GM18517 (cell line): ENCODE measurements at regions not wholly inside any gene's neighbourhood (a gene's known extent, or its start where the extent isn't known, plus 50 kb on each side); places are given as distances from the start of the nearest gene placed in this dataset.

ENCODE experiments used
- ATAC-seq: cut with Tn5 transposase; IDR thresholded peaks from one replicate; pipeline ENCODE4 v1.9.1; 2021; ENCODE audit warnings: mild to moderate bottlenecking, moderate library complexity; ENCODE audit not compliant: unreplicated experiment

- ATAC-seq: no peak
Observed at GRCh38 chr18:77895250-77895649, 645.6 kb downstream of the GALR1 start.

GRCh38 chr18:77896586-77897252 is 647.1 kb downstream of the GALR1 start:
- ATAC-seq: no peak

DNA sequence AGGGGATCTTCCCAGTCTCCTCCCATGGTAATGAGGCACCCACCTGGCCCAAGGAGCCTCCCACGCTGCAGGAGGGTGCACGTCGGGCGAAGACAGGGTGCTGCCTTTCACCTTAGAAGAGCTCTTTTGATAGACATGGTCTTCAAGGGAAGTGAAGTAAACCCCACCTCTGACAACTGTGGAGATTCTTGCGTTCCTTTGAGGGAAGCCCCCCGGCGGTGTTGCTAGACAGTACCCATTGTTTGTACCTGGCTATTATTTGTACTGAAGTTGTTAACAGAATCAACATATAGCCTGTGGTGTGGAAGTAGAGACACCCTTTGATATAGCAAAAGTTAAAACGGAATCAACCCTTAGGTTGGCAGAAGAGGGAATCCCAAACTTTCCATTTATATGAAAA is 648.0 kb downstream of the GALR1 start:
- no peak for ATAC-seq

- peak; percentile 98 for ATAC-seq
Observed at GRCh38 chr18:77899972-77900754, 650.5 kb downstream of the GALR1 start.

- ATAC-seq: no peak
Observed at GRCh38 chr18:77905011-77905410, 655.4 kb downstream of the GALR1 start.

DNA sequence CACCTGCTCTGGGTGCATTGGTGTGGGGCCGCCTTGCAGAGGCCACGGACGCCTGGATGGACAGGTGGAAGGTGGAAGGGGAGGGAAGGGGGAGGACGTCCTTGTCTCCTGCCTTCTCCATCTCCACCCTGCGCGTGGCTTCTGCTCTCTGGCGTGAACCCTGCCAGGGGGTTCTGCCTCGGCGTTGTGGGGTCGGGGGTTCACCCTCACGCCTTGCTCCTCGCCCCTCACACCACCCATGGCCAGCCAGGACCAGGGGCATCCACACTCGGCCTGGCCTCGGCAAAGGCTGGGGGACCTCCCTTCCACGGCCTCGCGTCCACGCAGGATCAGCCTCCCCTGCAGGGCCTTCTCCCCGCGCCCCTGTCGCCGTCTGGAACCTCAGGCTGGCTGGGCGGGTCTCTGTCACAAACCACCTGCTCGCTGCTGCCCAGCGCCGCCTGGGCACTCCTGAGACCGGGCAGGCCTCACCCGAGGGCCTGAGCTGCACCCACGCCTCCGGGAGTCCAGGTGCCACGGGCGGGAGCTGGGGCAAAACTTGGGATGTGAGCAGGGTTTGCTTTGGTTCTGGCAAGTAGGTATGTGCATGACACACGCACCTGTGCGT is 655.9 kb downstream of the GALR1 start:
- no peak for ATAC-seq

DNA sequence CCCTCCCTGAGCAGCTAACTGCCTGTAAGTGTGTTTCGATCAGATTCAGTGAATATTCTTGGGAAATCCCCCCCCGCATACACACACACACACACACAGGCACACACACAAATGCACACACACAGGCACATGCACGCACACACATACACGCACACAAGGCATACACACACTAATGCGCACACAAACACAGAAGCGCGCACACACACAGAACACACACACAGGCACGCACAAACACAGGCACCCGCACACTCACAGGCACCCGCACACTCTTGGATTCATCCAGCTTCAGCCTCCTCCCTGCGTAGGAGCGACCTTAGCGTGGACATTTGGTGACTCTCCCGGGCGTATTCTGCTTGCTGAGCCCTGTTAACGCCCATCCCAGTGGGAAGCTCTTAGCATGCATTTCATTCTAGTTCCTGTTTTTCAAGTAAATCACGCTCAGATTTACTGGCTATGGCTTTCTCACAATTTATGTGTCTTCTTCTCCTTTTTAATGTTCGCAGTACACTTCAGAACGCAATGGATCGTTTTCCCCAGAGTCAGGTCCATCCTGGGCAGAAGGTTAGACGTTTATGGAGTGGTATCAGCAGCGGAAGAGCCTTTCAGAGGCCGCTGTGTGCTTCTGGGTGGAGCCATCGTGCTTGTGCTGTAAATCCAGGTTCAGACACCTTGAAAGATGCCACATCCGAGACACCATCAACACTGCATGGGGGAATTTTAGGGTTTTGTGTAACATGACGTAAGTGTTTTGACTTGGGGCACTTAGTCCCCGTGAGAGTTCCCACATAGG is 656.6 kb downstream of the GALR1 start:
- no peak for ATAC-seq

DNA sequence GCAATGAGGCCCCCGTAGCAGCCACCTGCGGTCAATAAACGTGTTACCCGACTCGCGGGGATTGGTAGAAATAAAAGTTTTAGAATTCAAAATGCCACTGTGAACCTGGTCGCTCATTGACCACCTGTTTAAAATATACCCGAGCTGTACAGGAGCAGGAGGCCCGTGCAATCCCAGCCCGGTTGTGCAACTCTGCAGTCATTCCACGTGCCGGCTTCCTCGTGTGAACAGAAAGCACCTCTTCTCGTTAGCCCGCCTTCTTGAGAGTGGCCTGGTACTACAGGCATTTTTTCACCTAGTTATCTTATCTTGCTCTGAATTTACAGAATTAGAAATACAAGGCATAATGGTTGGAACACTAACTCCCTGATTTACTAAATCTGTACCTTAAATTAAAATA is 660.7 kb downstream of the GALR1 start:
- ATAC-seq: no peak

DNA sequence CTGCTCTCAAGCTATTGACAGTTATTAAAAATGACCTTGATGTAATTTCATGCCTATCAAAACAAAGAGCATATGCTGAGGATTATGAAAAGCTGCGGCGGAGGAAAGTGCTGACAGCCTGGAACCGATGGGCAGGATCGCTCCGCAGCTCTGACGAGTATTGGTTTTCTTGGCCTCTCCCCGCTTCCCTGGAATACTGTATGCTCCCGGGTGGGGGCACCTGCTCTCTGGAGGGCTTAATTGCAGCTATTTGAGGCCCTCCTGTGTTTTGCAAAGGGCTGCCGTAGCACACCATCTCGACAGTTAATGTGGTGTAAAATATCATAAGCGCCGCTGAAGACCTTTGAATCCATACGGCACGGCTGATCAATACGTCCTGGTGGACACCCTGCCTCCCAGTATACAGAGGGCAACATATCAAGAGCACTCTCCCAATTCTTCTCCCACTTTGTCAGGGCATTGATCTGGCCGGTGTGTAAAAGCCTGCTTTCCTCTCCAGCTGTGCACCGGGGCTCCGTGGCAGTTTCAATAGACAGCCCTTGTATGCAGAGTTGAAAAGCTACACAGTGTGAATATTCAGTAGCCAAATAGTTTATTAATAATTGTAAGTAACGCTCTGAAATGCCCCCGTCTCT is 662.4 kb downstream of the GALR1 start:
- no peak for ATAC-seq

DNA sequence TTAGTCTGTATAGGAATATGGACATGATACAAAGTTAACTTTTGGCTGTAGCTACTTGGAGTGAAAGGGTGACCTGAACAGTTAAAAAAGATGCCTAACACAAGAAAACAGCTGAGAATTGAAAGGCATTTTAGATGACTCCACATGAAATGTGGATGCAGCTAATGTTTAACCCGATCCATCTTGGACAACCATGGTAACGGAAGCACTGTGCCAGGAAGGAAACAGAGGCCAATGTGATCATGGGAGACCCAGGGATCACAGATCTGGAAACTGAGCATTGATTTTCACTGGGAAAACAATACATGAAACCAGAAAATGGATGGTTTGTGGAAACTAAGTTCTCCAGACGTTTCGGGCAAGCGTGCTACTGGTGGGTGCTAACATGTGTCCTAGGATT is 669.1 kb downstream of the GALR1 start:
- no peak for ATAC-seq

DNA sequence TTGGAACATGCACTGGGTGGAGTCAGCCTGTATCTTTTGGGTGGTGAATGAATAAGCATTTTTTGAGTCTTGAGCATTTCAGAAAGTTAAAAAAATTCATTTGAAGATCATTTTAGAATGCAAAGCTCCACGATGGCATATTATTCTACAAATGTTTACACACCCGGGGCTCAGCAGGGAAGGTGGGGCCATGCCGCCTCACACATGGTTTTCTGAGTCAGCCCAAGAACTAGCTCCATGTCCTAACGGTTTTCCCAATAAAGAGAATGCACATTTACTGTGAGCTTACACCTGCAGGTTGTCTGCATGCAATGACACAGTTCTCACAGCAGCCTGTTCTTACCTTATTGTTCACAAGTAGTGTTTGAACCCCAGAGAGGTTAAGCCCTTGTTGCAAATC is 670.3 kb downstream of the GALR1 start:
- no peak for ATAC-seq

GRCh38 chr18:77935342-77935741 is 685.7 kb downstream of the GALR1 start:
- ATAC-seq: no peak

GRCh38 chr18:77940566-77940965 is 690.9 kb downstream of the GALR1 start:
- no peak for ATAC-seq

DNA sequence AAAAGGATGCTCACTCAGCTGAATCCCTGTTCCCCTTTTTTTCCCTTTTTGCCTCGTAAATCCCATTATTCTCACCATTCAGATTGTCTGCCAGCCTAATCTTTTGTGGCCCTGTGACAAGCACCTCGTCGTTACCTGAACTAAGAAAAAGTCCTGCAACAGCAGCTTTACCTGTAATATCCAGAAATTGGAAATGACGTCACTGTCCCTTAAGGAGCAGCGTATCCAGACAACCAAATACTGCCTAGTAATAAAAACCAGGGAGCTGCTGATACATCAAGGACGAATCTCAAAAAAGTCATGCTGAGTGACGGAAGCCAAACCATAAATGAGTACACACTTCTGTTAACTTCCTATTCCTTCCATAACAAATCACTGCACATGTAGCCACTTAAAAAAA is 694.9 kb downstream of the GALR1 start:
- ATAC-seq: no peak

- ATAC-seq: no peak
Observed at GRCh38 chr18:77948567-77948966, 698.9 kb downstream of the GALR1 start.

- ATAC-seq: no peak
Observed at GRCh38 chr18:77949355-77949973, 699.8 kb downstream of the GALR1 start.

- ATAC-seq: no peak
Observed at GRCh38 chr18:77959248-77959647, 709.6 kb downstream of the GALR1 start.

DNA sequence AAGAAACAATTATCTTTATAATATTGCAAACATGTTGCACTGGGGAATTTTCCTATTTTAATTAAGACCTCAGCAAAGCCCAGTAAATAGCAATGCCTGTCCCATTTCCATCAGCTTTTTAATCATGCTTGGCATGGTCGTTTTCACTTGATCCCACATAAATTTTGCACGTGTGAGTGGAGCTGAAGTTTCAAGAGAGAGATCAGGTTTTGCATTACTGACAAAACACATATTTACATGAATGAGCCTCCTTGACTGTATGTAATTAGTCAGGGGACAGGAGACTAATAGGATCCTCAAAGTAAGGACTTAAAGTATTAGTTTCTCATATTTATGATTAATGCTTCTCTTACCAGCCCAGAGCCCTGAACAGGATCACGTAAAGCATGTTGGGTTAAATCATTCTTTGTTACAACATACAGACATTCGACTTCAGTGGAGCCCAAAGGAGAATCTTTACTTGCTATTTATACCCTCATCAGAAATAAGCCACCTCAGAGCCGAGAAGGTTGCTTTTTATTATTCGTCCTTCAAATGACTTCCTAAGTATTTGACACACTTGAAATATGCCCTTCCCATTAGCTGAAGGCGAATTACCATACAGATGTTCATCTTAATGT is 711.3 kb downstream of the GALR1 start:
- ATAC-seq: no peak

DNA sequence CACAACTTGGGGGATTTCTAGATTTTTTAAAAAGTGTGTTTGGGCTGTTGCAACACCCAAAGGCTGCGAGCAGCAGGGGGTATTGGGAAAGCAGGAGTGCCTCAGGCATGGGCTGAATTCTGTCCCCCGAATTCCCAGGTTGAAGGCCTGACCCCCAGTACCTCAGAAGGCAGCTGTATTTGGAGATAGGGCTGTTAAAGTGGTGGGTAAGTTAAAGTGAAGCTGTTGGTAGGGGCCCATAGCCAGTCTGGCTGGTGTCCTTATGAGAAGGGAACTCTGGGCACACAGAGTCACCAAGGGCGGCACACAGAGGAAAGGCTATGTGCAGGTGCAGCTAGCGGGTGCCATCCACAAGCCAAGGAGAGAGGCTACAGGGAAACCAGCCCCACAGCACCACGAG is 717.4 kb downstream of the GALR1 start:
- ATAC-seq: no peak

GRCh38 chr18:77967791-77968190 is 718.1 kb downstream of the GALR1 start:
- ATAC-seq: no peak
